AG04450 (cell line): ENCODE measurements at regions not wholly inside any gene's neighbourhood (a gene's known extent, or its start where the extent isn't known, plus 50 kb on each side); places are given as distances from the start of the nearest gene placed in this dataset.

Experiments
- CTCF ChIA-PET: fragments of 300-600, 350-600 bp; formaldehyde crosslinking; extraction: SDS; loops from one replicate; lab custom pipeline; 2022; ENCODE audit warnings: antibody characterized with exemption, inconsistent platforms; lab: Charles Lee
- POLR2A ChIA-PET: fragments of 350-600 bp; formaldehyde crosslinking; extraction: SDS; loops from one replicate; lab custom pipeline; 2021; ENCODE audit warnings: antibody characterized with exemption, inconsistent platforms; lab: Yijun Ruan, JAX
- DNase-seq: peaks from one replicate; pipeline ENCODE4 v3.0.0-alpha.2; 2011; ENCODE audit warnings: low read depth, low spot score
- H3K27ac ChIP-seq: one replicate; pipeline ENCODE4 v1.5.1; 2012; ENCODE audit warnings: low read depth, low read length, control low read depth
- H3K27me3 ChIP-seq: one replicate; pipeline ENCODE4 v1.6.0; 2012; ENCODE audit warnings: low read length; ENCODE audit not compliant: control insufficient read depth, insufficient read depth
- H3K4me3 ChIP-seq: 2 replicates; pipeline ENCODE4 v1.5.1; 2011; ENCODE audit warnings: mild to moderate bottlenecking, low read depth, low read length, control low read depth
- H3K9me3 ChIP-seq: 2 replicates; pipeline ENCODE4 v1.5.1; 2012; ENCODE audit warnings: low read length; ENCODE audit not compliant: control insufficient read depth, insufficient read depth
- CTCF ChIP-seq: IDR thresholded peaks from 2 replicates; pipeline ENCODE4 v1.5.1; 2011; ENCODE audit warnings: low read depth, low read length, control low read depth, inconsistent platforms

- peaks cover 13% of the 10 kb centered on the region; the same call in 1 of the 2 replicates for H3K9me3 ChIP-seq
- TF ChIP-seq CTCF: no peak
- POLR2A ChIA-PET: interaction anchor here (0.8 to 1.7 kb wide), 3 partner anchors 33 to 64 kb away, joined by 3 to 7 read pairs (median 7); no protein-coding TSS in a partner anchor
- CTCF ChIA-PET: interaction anchor here (1.5 kb wide), 1 partner anchor 9 kb away, joined by 4 read pairs; no protein-coding TSS in a partner anchor
- no peak for DNase-seq
- peak overlapping the region; percentile 83 for H3K27ac ChIP-seq
- H3K4me3 ChIP-seq: peak overlapping the region; percentile 84
- no peaks in the 10 kb centered on the region for H3K27me3 ChIP-seq
These were observed 58.9 kb upstream of the CIBAR2 start for GRCh38 chr16:85171004-85171758.

GRCh38 chr16:85171759-85172454 lies 59.6 kb upstream of the CIBAR2 start:
- Histone ChIP-seq H3K4me3 (peak overlapping the region; percentile 84), H3K27ac (peak overlapping the region; percentile 83), H3K9me3 (peaks cover 13% of the 10 kb centered on the region; the same call in 1 of the 2 replicates), H3K27me3 (no peaks in the 10 kb centered on the region)
- TF ChIP-seq CTCF: no peak
- POLR2A ChIA-PET: interaction anchor here (0.8 to 1.7 kb wide), 4 partner anchors 9 to 63 kb away, joined by 4 to 7 read pairs (median 6); no protein-coding TSS in a partner anchor
- CTCF ChIA-PET: interaction anchor here (1.2 to 1.5 kb wide), 2 partner anchors 10 to 16 kb away, joined by 3 to 4 read pairs; no protein-coding TSS in a partner anchor
- no peak for DNase-seq

- CTCF ChIA-PET: interaction anchor here (0.9 to 1.2 kb wide), 3 partner anchors 13 to 73 kb away, joined by 3 to 4 read pairs (median 3); no protein-coding TSS in a partner anchor
- peak overlapping the region; percentile 83 for H3K27ac ChIP-seq
- POLR2A ChIA-PET: interaction anchor here (0.8 to 1.0 kb wide), 3 partner anchors 10 to 30 kb away, joined by 3 to 6 read pairs (median 4); no protein-coding TSS in a partner anchor
- no peaks in the 10 kb centered on the region for H3K27me3 ChIP-seq
- no peak for DNase-seq
- H3K4me3 ChIP-seq: peak overlapping the region; percentile 84
- peaks cover 13% of the 10 kb centered on the region; the same call in 1 of the 2 replicates for H3K9me3 ChIP-seq
- peak; percentile 31 for TF ChIP-seq CTCF
These were observed 60.3 kb upstream of the CIBAR2 start for GRCh38 chr16:85172455-85173145.

GRCh38 chr16:85173146-85173980 lies 61.1 kb upstream of the CIBAR2 start:
- CTCF ChIA-PET: interaction anchor here (0.9 to 1.3 kb wide), 4 partner anchors 12 to 72 kb away, joined by 3 to 4 read pairs (median 3); no protein-coding TSS in a partner anchor
- peak; percentile 71 for DNase-seq
- peak; percentile 48 for TF ChIP-seq CTCF
- peaks cover 13% of the 10 kb centered on the region; the same call in 1 of the 2 replicates for H3K9me3 ChIP-seq
- no peaks in the 10 kb centered on the region for H3K27me3 ChIP-seq
- H3K27ac ChIP-seq: peak overlapping the region; percentile 83
- POLR2A ChIA-PET: interaction anchor here (0.6 to 1.6 kb wide), 8 partner anchors 19 to 73 kb away, joined by 3 to 5 read pairs (median 3); no protein-coding TSS in a partner anchor
- H3K4me3 ChIP-seq: peak overlapping the region; percentile 84
